HEK293T (cell line): ENCODE measurements at regions not wholly inside any gene's neighbourhood (a gene's known extent, or its start where the extent isn't known, plus 50 kb on each side); places are given as distances from the start of the nearest gene placed in this dataset.

Experiments used
- CTCF ChIA-PET: fragments of 350-600 bp; formaldehyde crosslinking; extraction: SDS; loops from one replicate; lab custom pipeline; 2021; ENCODE audit warnings: antibody characterized with exemption, inconsistent platforms; lab: Yijun Ruan, JAX
- POLR2A ChIA-PET: fragments of 350-600 bp; formaldehyde crosslinking; extraction: SDS; loops from one replicate; lab custom pipeline; 2020; ENCODE audit warnings: antibody characterized with exemption, inconsistent platforms; lab: Yijun Ruan, JAX
- DNase-seq: peaks from one replicate; pipeline ENCODE4 v3.0.0; 2012; ENCODE audit warnings: mixed read lengths; ENCODE audit errors: extremely low spot score
- ARNT ChIP-seq: fragments of 450-650 bp; IDR thresholded peaks from 2 replicates; pipeline ENCODE4 v1.6.1; 2017; ENCODE audit warnings: mild to moderate bottlenecking
- BHLHE40 ChIP-seq: fragments of 450-650 bp; IDR thresholded peaks from 2 replicates; pipeline ENCODE4 v1.6.1; 2016; ENCODE audit warnings: mild to moderate bottlenecking, moderate library complexity, borderline replicate concordance
- CTBP1 ChIP-seq: fragments of 450-650 bp; IDR thresholded peaks from 2 replicates; pipeline ENCODE4 v1.6.1; 2016; ENCODE audit warnings: borderline replicate concordance
- ELF4 ChIP-seq: fragments of 450-650 bp; IDR thresholded peaks from 2 replicates; pipeline ENCODE4 v1.6.1; 2017; ENCODE audit warnings: antibody characterized with exemption
- FOXA1 ChIP-seq: fragments of 450-650 bp; IDR thresholded peaks from 2 replicates; pipeline ENCODE4 v1.6.1; 2016; ENCODE audit warnings: mild to moderate bottlenecking
- FOXK2 ChIP-seq: fragments of 450-650 bp; IDR thresholded peaks from 2 replicates; pipeline ENCODE4 v1.6.1; 2016; ENCODE audit warnings: mild to moderate bottlenecking
- FOXM1 ChIP-seq: fragments of 450-650 bp; IDR thresholded peaks from 2 replicates; pipeline ENCODE4 v1.6.1; 2017; ENCODE audit warnings: mild to moderate bottlenecking, borderline replicate concordance
- HDGF ChIP-seq: fragments of 450-650 bp; IDR thresholded peaks from 2 replicates; pipeline ENCODE4 v1.6.1; 2017; ENCODE audit warnings: antibody characterized with exemption, borderline replicate concordance
- L3MBTL2 ChIP-seq: fragments of 450-650 bp; conservative IDR thresholded peaks from 2 replicates; pipeline ENCODE4 v1.6.1; 2016; ENCODE audit warnings: mild to moderate bottlenecking
- LEF1 ChIP-seq: fragments of 450-650 bp; IDR thresholded peaks from 2 replicates; pipeline ENCODE4 v1.6.1; 2017; ENCODE audit warnings: mild to moderate bottlenecking, borderline replicate concordance
- NFRKB ChIP-seq: fragments of 450-650 bp; IDR thresholded peaks from 2 replicates; pipeline ENCODE4 v1.6.1; 2016; ENCODE audit warnings: mild to moderate bottlenecking, moderate library complexity
- SP1 ChIP-seq: fragments of 450-650 bp; IDR thresholded peaks from 2 replicates; pipeline ENCODE4 v1.6.1; 2017
- SUZ12 ChIP-seq: fragments of 450-650 bp; IDR thresholded peaks from 2 replicates; pipeline ENCODE4 v1.6.1; 2016; ENCODE audit warnings: mild to moderate bottlenecking
- TARDBP ChIP-seq: fragments of 450-650 bp; IDR thresholded peaks from 2 replicates; pipeline ENCODE4 v1.6.1; 2016
- ZNF384 ChIP-seq: fragments of 450-650 bp; IDR thresholded peaks from 2 replicates; pipeline ENCODE4 v1.6.1; 2016
- TF ChIP-seq, protein P1 (sequence below): fragments of 450-650 bp; IDR thresholded peaks from 2 replicates; pipeline ENCODE4 v1.6.1; 2016

GRCh38 chr10:3978761-3979160 lies 193.8 kb upstream of the KLF6 start:
- ChIA-PET CTCF (no interaction called here), POLR2A (no interaction called here)
- no peak for DNase-seq
- TF ChIP-seq FOXK2 (no peak), TARDBP (no peak), CTBP1 (no peak), ARNT (no peak), FOXM1 (no peak), ZNF384 (no peak), FOXA1 (no peak), L3MBTL2 (no peak), ELF4 (no peak), NFRKB (no peak), BHLHE40 (no peak), HDGF (no peak), SUZ12 (no peak)
- TF ChIP-seq, protein P1, sequence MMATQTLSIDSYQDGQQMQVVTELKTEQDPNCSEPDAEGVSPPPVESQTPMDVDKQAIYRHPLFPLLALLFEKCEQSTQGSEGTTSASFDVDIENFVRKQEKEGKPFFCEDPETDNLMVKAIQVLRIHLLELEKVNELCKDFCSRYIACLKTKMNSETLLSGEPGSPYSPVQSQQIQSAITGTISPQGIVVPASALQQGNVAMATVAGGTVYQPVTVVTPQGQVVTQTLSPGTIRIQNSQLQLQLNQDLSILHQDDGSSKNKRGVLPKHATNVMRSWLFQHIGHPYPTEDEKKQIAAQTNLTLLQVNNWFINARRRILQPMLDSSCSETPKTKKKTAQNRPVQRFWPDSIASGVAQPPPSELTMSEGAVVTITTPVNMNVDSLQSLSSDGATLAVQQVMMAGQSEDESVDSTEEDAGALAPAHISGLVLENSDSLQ: no peak

DNA sequence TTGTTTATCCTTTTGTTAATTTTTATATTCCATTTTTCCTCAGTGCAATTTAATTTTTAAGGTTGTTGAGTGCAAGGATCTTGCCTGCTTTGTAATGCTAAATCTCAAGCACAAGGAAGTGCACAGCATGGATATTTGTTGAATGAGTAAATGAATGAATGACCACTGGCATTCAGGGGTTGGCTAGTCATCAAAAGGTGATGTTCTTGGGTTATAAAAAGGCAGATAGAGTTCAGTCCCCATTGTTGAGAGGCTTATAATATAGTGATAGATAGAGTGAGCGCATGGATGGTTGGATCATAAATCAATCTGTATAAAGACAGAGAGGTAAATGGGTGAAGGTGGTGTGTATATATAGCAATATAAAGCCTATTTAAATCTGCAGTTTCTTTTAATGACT lies 193.2 kb upstream of the KLF6 start:
- no peak for DNase-seq

DNA sequence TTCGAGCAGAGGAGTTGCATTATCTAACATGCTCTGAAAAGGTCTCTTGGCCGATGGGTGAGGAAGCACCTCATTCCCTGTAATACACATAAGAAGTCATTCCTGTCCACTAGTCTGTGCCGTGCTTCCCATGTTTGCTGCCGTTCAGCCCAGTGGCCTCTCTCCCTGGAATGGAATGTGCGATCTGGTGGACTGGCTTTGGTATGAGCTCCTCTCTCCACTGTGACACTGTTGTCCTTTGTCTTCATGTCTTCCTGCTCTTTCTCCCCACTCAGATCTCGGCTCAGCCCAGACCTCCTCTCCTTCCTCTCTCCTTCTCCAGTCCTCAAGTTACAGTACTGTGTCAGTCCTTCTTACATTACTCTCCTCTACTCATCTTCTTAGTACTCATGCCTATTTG lies 192.8 kb upstream of the KLF6 start:
- DNase-seq: no peak
- CTCF ChIA-PET: no interaction called here
- POLR2A ChIA-PET: no interaction called here
- TF ChIP-seq FOXM1 (no peak), ZNF384 (no peak), ELF4 (no peak), FOXA1 (no peak), TARDBP (no peak), ARNT (no peak), NFRKB (no peak), SUZ12 (no peak), BHLHE40 (no peak), SP1 (no peak)
- TF ChIP-seq, protein P1: no peak

More for the DNA sequence above, 193.2 kb upstream of the KLF6 start:
- POLR2A ChIA-PET: no interaction called here
- no peak for TF ChIP-seq L3MBTL2
- no peak for TF ChIP-seq NFRKB
- no peak for TF ChIP-seq ZNF384
- no peak for TF ChIP-seq FOXM1
- no peak for TF ChIP-seq ARNT
- no peak for TF ChIP-seq TARDBP
- TF ChIP-seq HDGF: no peak
- TF ChIP-seq BHLHE40: no peak
- TF ChIP-seq SUZ12: no peak
- CTCF ChIA-PET: no interaction called here

DNA sequence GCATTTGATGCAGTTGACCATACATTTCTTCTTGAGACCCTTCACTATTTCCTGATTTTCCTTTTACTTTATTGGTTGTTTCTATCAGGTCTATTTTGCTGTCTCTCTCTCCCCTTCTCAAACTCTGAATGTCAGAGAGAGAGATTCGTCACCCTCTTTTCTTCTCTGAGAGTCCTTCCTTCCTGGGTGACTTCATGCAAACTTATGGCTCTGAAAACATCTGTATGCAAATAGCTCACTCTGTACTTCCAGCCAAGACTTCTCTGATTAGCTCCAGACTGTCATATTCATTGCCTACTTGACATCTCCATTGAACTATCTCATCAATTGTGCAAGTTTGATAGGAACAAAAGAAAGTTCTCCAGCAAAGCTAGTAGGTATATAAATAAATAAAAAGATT lies 191.7 kb upstream of the KLF6 start:
- ChIA-PET POLR2A (no interaction called here), CTCF (no interaction called here)
- no peak for DNase-seq
- TF ChIP-seq ELF4: no peak
- no peak for TF ChIP-seq CTBP1
- TF ChIP-seq TARDBP: no peak
- TF ChIP-seq SP1: no peak
- no peak for TF ChIP-seq BHLHE40
- TF ChIP-seq ARNT: no peak
- TF ChIP-seq HDGF: no peak
- no peak for TF ChIP-seq NFRKB
- no peak for TF ChIP-seq ZNF384
- no peak for TF ChIP-seq L3MBTL2
- TF ChIP-seq, protein P1: no peak
- no peak for TF ChIP-seq LEF1
- TF ChIP-seq FOXK2: no peak
- TF ChIP-seq FOXA1: no peak
- TF ChIP-seq FOXM1: no peak
- no peak for TF ChIP-seq SUZ12

DNA sequence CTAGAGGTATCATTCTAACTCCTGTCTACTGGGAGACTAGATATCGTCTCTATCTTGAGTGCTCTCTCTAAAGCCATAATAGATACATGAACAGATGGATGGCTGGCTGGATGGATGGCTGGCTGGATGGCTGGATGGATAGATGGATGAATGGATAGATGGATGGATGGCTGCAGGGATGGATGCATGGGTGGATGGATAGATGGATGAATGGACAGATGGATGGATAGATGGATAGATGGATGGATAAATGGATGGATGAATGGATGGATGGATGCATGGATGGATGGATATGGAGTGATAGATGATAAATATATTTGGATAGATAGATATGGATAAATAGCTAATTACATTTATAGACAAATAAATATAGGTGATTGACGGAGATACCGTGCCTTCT lies 191.2 kb upstream of the KLF6 start:
- no peak for DNase-seq
- CTCF ChIA-PET: no interaction called here
- TF ChIP-seq FOXM1 (no peak), ELF4 (no peak), NFRKB (no peak), FOXA1 (no peak), SUZ12 (no peak), FOXK2 (no peak), L3MBTL2 (no peak), ZNF384 (no peak), ARNT (no peak), TARDBP (no peak), LEF1 (no peak), CTBP1 (no peak), BHLHE40 (no peak)
- POLR2A ChIA-PET: no interaction called here

DNA sequence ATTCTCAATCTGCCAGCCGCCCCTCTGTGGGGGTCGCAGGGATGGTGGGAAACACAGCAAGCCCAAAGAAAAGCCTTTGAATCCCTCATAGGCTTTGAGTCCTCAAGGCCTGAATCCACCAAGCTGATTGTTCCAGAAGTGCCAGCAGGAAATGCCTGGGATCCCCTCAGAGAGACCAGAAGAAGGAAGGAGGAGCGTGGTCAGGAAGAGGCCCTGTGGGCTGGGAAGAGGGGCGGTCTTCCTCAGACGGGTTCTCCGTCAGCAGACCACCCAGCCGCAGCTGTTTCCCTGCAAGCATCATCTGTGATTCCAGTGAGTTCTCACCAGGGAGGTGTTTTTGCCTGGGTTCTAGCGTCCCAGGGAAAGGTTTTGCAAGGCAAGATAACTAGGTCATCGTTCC lies 190.0 kb upstream of the KLF6 start:
- POLR2A ChIA-PET: no interaction called here
- no peak for DNase-seq
- CTCF ChIA-PET: no interaction called here
- TF ChIP-seq FOXM1 (no peak), FOXK2 (no peak), ELF4 (no peak), LEF1 (no peak), HDGF (no peak), BHLHE40 (no peak), CTBP1 (no peak), ARNT (no peak), L3MBTL2 (no peak), SP1 (no peak), SUZ12 (no peak), NFRKB (no peak)
- TF ChIP-seq, protein P1: no peak
